ENCODE measurements at regions not wholly inside any gene's neighbourhood (a gene's known extent, or its start where the extent isn't known, plus 50 kb on each side); places are given as distances from the start of the nearest gene placed in this dataset.

DNA sequence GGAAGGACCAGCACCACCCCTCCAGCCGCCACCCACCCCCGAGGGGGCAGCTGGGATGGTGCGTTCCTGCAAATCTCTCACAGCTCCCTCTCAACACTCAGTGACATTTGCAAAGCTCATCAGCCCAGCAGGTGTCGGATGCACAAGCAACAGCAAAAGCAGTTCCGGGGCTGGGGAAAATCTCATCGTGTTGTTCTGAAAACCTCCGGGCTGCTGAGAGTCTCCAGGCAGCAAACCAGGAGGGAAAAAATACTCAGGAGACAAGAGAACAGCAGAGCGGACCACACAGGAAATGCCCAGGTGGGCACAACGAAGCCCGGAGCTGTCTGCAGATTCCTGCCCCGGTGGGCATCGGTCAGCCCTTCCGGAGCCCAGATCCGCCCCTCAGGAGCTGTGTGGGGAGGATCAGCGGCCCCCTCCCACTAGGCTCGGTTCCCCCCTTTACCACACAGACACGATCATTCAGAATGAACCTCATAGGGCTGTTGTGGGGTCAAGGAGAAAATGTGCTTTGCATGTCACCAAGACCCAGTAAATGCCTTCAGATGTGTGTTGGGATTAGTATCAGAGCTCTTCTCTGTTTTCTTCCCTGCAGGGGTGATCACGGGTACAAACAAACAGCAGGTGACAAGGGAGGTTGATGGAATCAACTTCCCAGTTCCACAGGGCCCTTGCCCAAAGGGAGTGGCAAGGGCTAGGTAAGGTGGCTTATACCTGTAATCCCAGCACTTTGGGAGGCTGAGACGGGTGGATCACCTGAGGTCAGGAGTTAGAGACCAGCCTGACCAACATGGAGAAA, 127.0 kb upstream of the TIAM1 start:
- TF ChIP-seq FOXP2 (optimal IDR thresholded peaks at IDR 0.05; ENCODE audit: control extremely low read depth, extremely low read length, insufficient read depth), result no peak
- H3K4me3 ChIP-seq, result no peak overlapping the region
- no peaks in the 10 kb centered on the region for H3K36me3 ChIP-seq (ENCODE audit: insufficient read depth, low read length)
- H3K9me3 ChIP-seq (ENCODE audit: low read depth, low read length), result no peaks in the 10 kb centered on the region
- H3K9ac ChIP-seq (ENCODE audit: insufficient read length), result no peak overlapping the region
- no peak overlapping the region for H3K27ac ChIP-seq
- no peak for DNase-seq (ENCODE audit: low read depth, low spot score)

DNA sequence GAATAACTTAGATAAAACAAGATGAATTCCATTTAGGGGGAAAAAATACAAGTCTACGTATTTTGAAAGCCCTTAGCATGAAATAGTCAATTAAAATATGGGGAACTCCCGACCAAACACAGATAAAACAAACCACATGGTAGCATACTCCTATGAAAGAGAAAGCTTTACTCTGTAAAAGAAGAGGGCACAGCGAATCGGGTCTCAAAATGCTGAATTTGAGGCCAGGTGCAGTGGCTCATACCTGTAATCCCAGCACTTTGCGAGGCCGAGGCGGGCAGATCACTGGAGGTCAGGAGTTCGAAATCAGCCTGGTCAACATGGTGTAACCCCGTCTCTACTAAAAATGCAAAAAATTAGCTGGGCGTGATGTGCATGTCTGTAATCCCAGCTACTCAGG, 116.9 kb upstream of the TIAM1 start:
- no peaks in the 10 kb centered on the region for H3K36me3 ChIP-seq (ENCODE audit: insufficient read depth, low read length)
- H3K4me3 ChIP-seq, result no peak overlapping the region
- H3K9ac ChIP-seq (ENCODE audit: insufficient read length), result no peak overlapping the region
- no peak overlapping the region for H3K27ac ChIP-seq
- DNase-seq (ENCODE audit: low read depth, low spot score), result no peak
- H3K9me3 ChIP-seq (ENCODE audit: low read depth, low read length), result no peaks in the 10 kb centered on the region
- TF ChIP-seq EZH2 (IDR thresholded peaks at IDR 0.05) (no peak), FOXP2 (optimal IDR thresholded peaks at IDR 0.05; ENCODE audit: control extremely low read depth, extremely low read length, insufficient read depth) (no peak), POLR2AphosphoS5 (IDR thresholded peaks at IDR 0.05; ENCODE audit: borderline replicate concordance, low read depth, low read length) (no peak)

GRCh38 chr21:31459457-31459856, 115.4 kb upstream of the TIAM1 start:
- Histone ChIP-seq H3K9ac (ENCODE audit: insufficient read length) (no peak overlapping the region), H3K27ac (no peak overlapping the region), H3K9me3 (ENCODE audit: low read depth, low read length) (no peaks in the 10 kb centered on the region), H3K36me3 (ENCODE audit: insufficient read depth, low read length) (no peaks in the 10 kb centered on the region), H3K4me3 (no peak overlapping the region)
- no peak for DNase-seq (ENCODE audit: low read depth, low spot score)
- TF ChIP-seq POLR2AphosphoS5 (IDR thresholded peaks at IDR 0.05; ENCODE audit: borderline replicate concordance, low read depth, low read length) (no peak), FOXP2 (optimal IDR thresholded peaks at IDR 0.05; ENCODE audit: control extremely low read depth, extremely low read length, insufficient read depth) (no peak)

DNA sequence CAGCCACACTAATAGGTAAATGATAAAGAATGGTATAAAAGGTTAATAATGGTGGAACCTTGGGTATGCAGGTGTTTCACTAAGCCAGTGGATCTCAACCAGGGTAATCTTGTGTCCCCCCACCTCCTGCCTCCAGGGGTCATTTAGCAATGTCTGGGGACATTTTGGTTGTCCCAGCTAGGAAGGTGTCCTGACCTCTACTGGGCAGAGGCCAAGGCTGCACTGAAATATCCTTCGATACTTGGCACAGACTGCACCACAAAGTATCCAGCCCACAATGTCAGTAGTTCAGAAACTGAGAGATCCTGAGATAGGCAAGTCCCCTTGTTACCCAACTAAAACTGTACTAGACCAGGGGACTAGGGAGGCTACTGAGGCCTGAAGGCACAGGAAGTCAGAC, 113.6 kb upstream of the TIAM1 start:
- Histone ChIP-seq H3K9ac (ENCODE audit: insufficient read length) (no peak overlapping the region), H3K36me3 (ENCODE audit: insufficient read depth, low read length) (no peaks in the 10 kb centered on the region), H3K4me3 (no peak overlapping the region), H3K9me3 (ENCODE audit: low read depth, low read length) (no peaks in the 10 kb centered on the region), H3K27ac (no peak overlapping the region)
- TF ChIP-seq FOXP2 (optimal IDR thresholded peaks at IDR 0.05; ENCODE audit: control extremely low read depth, extremely low read length, insufficient read depth), result no peak
- TF ChIP-seq POLR2AphosphoS5 (IDR thresholded peaks at IDR 0.05; ENCODE audit: borderline replicate concordance, low read depth, low read length), result no peak
- TF ChIP-seq EZH2 (IDR thresholded peaks at IDR 0.05), result no peak
- DNase-seq (ENCODE audit: low read depth, low spot score), result no peak

DNA sequence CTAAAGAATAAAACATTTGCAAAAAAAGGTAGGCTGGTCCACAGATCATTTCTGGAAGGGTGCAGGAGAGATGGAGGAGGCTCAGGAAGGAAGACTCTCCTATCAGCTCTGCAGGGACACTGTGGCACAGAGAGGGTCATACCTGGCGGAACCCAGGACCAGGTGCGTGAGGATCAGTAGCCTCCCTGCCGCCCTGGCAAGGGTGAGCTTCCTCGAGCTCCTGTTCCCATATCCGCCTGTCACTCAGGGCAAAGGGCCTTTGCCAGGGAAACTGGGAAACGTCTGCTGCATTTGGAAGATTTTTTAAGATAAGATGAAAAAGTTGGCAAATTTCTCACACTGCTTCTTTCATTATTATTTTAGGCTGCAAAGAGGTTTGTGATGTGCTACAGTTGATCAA, 112.1 kb upstream of the TIAM1 start:
- DNase-seq (ENCODE audit: low read depth, low spot score), result no peak
- TF ChIP-seq EZH2 (IDR thresholded peaks at IDR 0.05) (no peak), POLR2AphosphoS5 (IDR thresholded peaks at IDR 0.05; ENCODE audit: borderline replicate concordance, low read depth, low read length) (no peak), FOXP2 (optimal IDR thresholded peaks at IDR 0.05; ENCODE audit: control extremely low read depth, extremely low read length, insufficient read depth) (no peak)
- Histone ChIP-seq H3K9me3 (ENCODE audit: low read depth, low read length) (no peaks in the 10 kb centered on the region), H3K4me3 (no peak overlapping the region), H3K27ac (no peak overlapping the region), H3K36me3 (ENCODE audit: insufficient read depth, low read length) (no peaks in the 10 kb centered on the region), H3K9ac (ENCODE audit: insufficient read length) (no peak overlapping the region)

GRCh38 chr21:31455506-31455905, 111.4 kb upstream of the TIAM1 start:
- TF ChIP-seq FOXP2 (optimal IDR thresholded peaks at IDR 0.05; ENCODE audit: control extremely low read depth, extremely low read length, insufficient read depth), result no peak
- TF ChIP-seq EZH2 (IDR thresholded peaks at IDR 0.05), result no peak
- TF ChIP-seq POLR2AphosphoS5 (IDR thresholded peaks at IDR 0.05; ENCODE audit: borderline replicate concordance, low read depth, low read length), result no peak
- no peak for DNase-seq (ENCODE audit: low read depth, low spot score)
- no peaks in the 10 kb centered on the region for H3K9me3 ChIP-seq (ENCODE audit: low read depth, low read length)

DNA sequence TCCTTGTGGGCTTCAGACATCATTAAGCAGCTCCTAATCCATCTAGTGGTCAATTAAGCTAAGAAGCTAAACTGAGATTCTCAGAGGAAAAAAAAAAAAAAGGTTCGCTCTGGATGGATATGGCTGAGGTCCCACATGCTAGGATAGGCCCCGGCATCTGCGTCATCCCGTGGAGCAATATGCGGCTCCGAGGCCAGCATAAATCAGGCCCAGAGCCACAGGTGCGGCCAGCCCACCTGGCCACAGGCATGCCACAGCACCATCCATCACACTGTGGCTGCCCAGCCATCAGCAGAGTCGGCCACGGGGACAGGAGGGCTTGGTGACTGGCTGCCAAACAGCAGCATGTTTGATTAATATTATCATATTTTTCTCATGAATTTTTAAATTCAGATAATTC, 106.9 kb upstream of the TIAM1 start:
- Histone ChIP-seq H3K4me3 (no peak overlapping the region), H3K27ac (no peak overlapping the region), H3K36me3 (ENCODE audit: insufficient read depth, low read length) (no peaks in the 10 kb centered on the region), H3K9me3 (ENCODE audit: low read depth, low read length) (no peaks in the 10 kb centered on the region), H3K9ac (ENCODE audit: insufficient read length) (no peak overlapping the region)
- TF ChIP-seq EZH2 (IDR thresholded peaks at IDR 0.05) (no peak), FOXP2 (optimal IDR thresholded peaks at IDR 0.05; ENCODE audit: control extremely low read depth, extremely low read length, insufficient read depth) (no peak), POLR2AphosphoS5 (IDR thresholded peaks at IDR 0.05; ENCODE audit: borderline replicate concordance, low read depth, low read length) (no peak)
- no peak for DNase-seq (ENCODE audit: low read depth, low spot score)

More at GRCh38 chr21:31455506-31455905, 111.4 kb upstream of the TIAM1 start:
- Histone ChIP-seq H3K4me3 (no peak overlapping the region), H3K9ac (ENCODE audit: insufficient read length) (no peak overlapping the region), H3K36me3 (ENCODE audit: insufficient read depth, low read length) (no peaks in the 10 kb centered on the region), H3K27ac (no peak overlapping the region)

GRCh38 chr21:31449921-31450535, 106.0 kb upstream of the TIAM1 start:
- no peaks in the 10 kb centered on the region for H3K9me3 ChIP-seq (ENCODE audit: low read depth, low read length)
- no peak for TF ChIP-seq EZH2 (IDR thresholded peaks at IDR 0.05)
- TF ChIP-seq FOXP2 (optimal IDR thresholded peaks at IDR 0.05; ENCODE audit: control extremely low read depth, extremely low read length, insufficient read depth), result no peak
- TF ChIP-seq POLR2AphosphoS5 (IDR thresholded peaks at IDR 0.05; ENCODE audit: borderline replicate concordance, low read depth, low read length), result no peak

More at GRCh38 chr21:31449921-31450535, 106.0 kb upstream of the TIAM1 start:
- Histone ChIP-seq H3K9ac (ENCODE audit: insufficient read length) (no peak overlapping the region), H3K36me3 (ENCODE audit: insufficient read depth, low read length) (no peaks in the 10 kb centered on the region), H3K4me3 (no peak overlapping the region), H3K27ac (no peak overlapping the region)
- no peak for DNase-seq (ENCODE audit: low read depth, low spot score)

All from SK-N-MC (cell line).